ENCODE measurements at regions not wholly inside any gene's neighbourhood (a gene's known extent, or its start where the extent isn't known, plus 50 kb on each side); places are given as distances from the start of the nearest gene placed in this dataset.

GRCh38 chr11:116376054-116376453 is 396.7 kb downstream of the BUD13 start:
- no peak for TF ChIP-seq CTCF (IDR thresholded peaks at IDR 0.05; ENCODE audit: low read depth, low read length, poor library complexity, severe bottlenecking)
- TF ChIP-seq EZH2phosphoT487 (IDR thresholded peaks at IDR 0.05; ENCODE audit: borderline replicate concordance, low read length), result no peak

Data from DOHH2 (cell line).